ENCODE measurements at regions not wholly inside any gene's neighbourhood (a gene's known extent, or its start where the extent isn't known, plus 50 kb on each side); places are given as distances from the start of the nearest gene placed in this dataset.

GRCh38 chr1:90358448-90358847, 358.7 kb downstream of the BARHL2 start:
- Histone ChIP-seq H2AFZ (ENCODE audit: low read length) (no peak overlapping the region), H2BK120ac (ENCODE audit: low read depth, low read length, poor library complexity, severe bottlenecking) (no peak overlapping the region), H3K4me1 (ENCODE audit: insufficient read depth, low read length) (no peaks in the 10 kb centered on the region), H3K79me1 (ENCODE audit: insufficient read depth, low read depth, low read length, poor library complexity, severe bottlenecking) (no peaks in the 10 kb centered on the region), H3K23ac (ENCODE audit: insufficient read length, low read depth, low read length) (no peak overlapping the region), H2BK12ac (ENCODE audit: insufficient read length, low read depth, low read length) (no peak overlapping the region), H3K27ac (ENCODE audit: insufficient read length, low read depth, low read length) (no peak overlapping the region), H3T11ph (ENCODE audit: low read length) (no peak overlapping the region), H4K8ac (replicated peaks; ENCODE audit: insufficient read length, low read depth, low read length) (no peak overlapping the region), H3K9ac (ENCODE audit: extremely low read depth, insufficient read length, low read length) (no peak overlapping the region), H3K56ac (ENCODE audit: insufficient read length, low read depth, low read length) (no peak overlapping the region), H2BK15ac (ENCODE audit: low read depth, low read length) (no peak overlapping the region), H3K4me2 (ENCODE audit: insufficient read depth, insufficient read length, low read length) (no peak overlapping the region), H3K4ac (ENCODE audit: low read depth, low read length) (no peak overlapping the region), H3K18ac (ENCODE audit: insufficient read length, low read depth, low read length) (no peak overlapping the region), H4K91ac (ENCODE audit: insufficient read length, low read depth, low read length) (no peak overlapping the region), H4K20me1 (ENCODE audit: control insufficient read depth, insufficient read depth, insufficient read length) (no peaks in the 10 kb centered on the region), H3K9me3 (ENCODE audit: control insufficient read depth, low read depth, low read length) (no peaks in the 10 kb centered on the region), H3K14ac (ENCODE audit: insufficient read depth, low read length) (no peak overlapping the region), H2BK5ac (ENCODE audit: insufficient read length, low read length) (no peak overlapping the region), H2BK20ac (ENCODE audit: low read depth, low read length, poor library complexity, severe bottlenecking) (no peak overlapping the region), H3K23me2 (ENCODE audit: insufficient read length, low read depth, low read length, poor library complexity, severe bottlenecking) (no peaks in the 10 kb centered on the region), H3K79me2 (ENCODE audit: insufficient read depth, low read length) (no peaks in the 10 kb centered on the region), H2AK5ac (ENCODE audit: insufficient read length, low read length) (no peak overlapping the region), H3K27me3 (ENCODE audit: insufficient read depth, low read length) (no peaks in the 10 kb centered on the region), H4K5ac (ENCODE audit: insufficient read length, low read depth, low read length) (no peak overlapping the region)
- no CpG with 5 or more reads among the region's 2 CpGs for WGBS (ENCODE audit: extremely low coverage, insufficient read length, low lambda C conversion rate)
- no peak for TF ChIP-seq CTCF (conservative IDR thresholded peaks at IDR 0.05)
- Mint-ChIP-seq H3K27ac (no peak overlapping the region), H3K9me3 (no peaks in the 10 kb centered on the region), H3K27me3 (ENCODE audit: low read depth) (peaks cover 2% of the 10 kb centered on the region), H3K36me3 (ENCODE audit: insufficient read depth in 1 of 3, low read depth in 3 of 3) (no peaks in the 10 kb centered on the region), H3K4me3 (no peak overlapping the region), H3K4me1 (peaks cover 3 to 8% of the 10 kb centered on the region in 2 experiments)
- DNase-seq, result no peak
